SK-N-DZ (cell line): ENCODE measurements at regions not wholly inside any gene's neighbourhood (a gene's known extent, or its start where the extent isn't known, plus 50 kb on each side); places are given as distances from the start of the nearest gene placed in this dataset.

Source experiments
- DNase-seq: peaks from one replicate; pipeline ENCODE4 v3.0.0-alpha.2; 2015; ENCODE audit warnings: low spot score

DNA sequence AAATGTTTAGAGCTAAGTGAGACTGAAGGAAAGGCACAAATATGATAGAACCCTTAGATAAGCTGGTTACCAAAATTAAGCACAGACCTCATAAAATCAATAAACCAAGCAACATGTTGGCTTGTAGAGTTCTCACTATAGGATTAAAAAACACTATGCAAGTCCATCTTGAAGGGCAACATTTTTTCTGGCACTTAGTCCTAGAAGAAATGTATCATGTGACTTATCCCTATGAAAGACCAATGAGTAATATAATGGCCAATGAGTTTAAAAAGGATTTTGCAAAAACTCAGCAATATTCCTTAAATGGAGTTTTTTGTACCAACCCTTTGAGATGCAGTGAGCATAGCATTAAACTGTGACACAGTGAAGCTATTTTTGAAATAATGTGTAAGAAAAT lies 216.3 kb upstream of the ADRA1B start:
- DNase-seq = no peak

- no peak for DNase-seq
These were observed 214.0 kb upstream of the ADRA1B start for GRCh38 chr5:159702301-159702700.

DNA sequence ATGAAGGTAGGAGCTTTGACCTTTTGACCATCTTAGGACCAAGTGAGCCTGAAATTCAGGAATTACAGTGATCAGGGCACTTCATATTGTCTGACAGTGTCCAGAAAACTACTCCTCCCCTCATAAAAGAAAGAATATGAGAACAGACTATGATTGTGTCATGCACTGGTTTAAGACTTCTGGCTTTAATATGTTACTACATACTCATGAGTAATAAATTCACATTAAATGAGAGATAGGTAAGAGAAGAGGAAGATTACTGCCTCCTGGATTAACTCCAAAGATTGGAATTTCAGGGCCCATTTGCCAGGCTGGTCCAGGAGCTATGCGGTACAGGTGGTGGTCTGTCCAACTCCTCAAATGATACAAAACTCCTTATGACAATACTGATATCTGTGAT lies 213.5 kb upstream of the ADRA1B start:
- no peak for DNase-seq

GRCh38 chr5:159704160-159704559 lies 212.1 kb upstream of the ADRA1B start:
- no peak for DNase-seq

- no peak for DNase-seq
These were observed 210.3 kb upstream of the ADRA1B start for GRCh38 chr5:159705948-159706347.

GRCh38 chr5:159708090-159708489 lies 208.2 kb upstream of the ADRA1B start:
- no peak for DNase-seq

DNA sequence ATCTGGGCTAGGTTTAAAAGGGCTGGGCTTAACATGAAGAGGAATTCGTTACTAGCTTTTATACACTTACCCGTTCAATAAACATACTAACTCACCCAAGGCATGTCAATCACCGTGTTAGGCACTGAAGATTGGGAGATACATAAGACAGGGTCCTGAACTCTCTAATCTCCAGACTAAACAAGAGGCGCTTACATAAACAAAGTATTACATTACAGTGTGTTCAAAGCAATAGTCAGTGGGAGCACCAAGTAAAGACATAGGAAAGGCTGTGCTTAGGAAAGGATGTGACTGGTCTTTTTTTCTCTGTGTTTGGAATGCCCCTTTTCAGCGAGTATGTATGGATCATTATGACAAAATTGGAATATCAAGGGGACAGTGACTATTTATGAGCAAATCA lies 203.6 kb upstream of the ADRA1B start:
- DNase-seq = no peak

GRCh38 chr5:159713254-159713653 lies 203.0 kb upstream of the ADRA1B start:
- no peak for DNase-seq

- no peak for DNase-seq
These were observed 202.5 kb upstream of the ADRA1B start for GRCh38 chr5:159713773-159714172.

GRCh38 chr5:159725475-159725874 lies 190.8 kb upstream of the ADRA1B start:
- DNase-seq = no peak

DNA sequence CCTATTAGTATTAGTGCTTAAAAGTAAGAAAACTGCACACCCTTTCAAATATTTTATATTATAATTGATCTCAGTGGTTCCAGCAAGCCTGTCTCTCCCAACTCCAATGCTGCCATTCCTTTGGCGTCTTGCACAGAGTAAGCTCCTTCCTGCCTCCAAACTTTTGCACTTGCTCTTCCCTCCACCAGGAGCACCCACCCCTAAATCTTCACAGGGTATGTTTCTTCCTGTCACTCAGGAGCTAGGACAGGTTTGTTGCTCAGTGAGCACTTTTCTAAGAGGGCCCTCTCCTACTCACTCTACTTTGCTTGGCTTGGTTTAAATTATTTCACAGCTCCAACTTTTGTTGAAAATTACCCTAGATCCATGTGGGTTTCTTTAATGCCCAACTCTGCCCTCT lies 189.1 kb upstream of the ADRA1B start:
- DNase-seq = no peak

DNA sequence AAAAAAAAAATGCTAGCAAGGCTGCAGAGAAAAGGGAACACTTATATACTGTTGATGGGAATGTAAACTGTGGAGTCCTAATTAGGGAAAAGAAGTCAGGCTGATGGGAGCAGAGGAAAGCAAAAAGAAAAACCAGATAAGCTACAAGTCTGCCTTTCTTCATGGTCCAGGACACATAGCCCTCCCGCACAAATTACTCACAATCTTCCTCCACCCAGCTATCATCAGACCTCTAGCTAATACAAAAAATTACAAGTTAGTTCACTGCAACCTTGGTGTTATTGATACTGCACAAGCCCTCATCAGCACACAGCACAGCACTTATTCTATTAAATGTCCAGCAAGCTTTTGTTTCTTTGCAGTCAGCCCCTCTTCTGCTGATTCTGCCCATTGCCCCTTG lies 186.0 kb upstream of the ADRA1B start:
- no peak for DNase-seq

- no peak for DNase-seq
These were observed 184.1 kb upstream of the ADRA1B start for GRCh38 chr5:159732220-159732619.

GRCh38 chr5:159734366-159734765 lies 181.9 kb upstream of the ADRA1B start:
- no peak for DNase-seq

GRCh38 chr5:159735036-159735435 lies 181.2 kb upstream of the ADRA1B start:
- no peak for DNase-seq

- no peak for DNase-seq
These were observed 180.3 kb upstream of the ADRA1B start for GRCh38 chr5:159735749-159736660.

- DNase-seq = no peak
These were observed 179.4 kb upstream of the ADRA1B start for GRCh38 chr5:159736844-159737243.

- DNase-seq = no peak
These were observed 179.0 kb upstream of the ADRA1B start for GRCh38 chr5:159737263-159737662.

DNA sequence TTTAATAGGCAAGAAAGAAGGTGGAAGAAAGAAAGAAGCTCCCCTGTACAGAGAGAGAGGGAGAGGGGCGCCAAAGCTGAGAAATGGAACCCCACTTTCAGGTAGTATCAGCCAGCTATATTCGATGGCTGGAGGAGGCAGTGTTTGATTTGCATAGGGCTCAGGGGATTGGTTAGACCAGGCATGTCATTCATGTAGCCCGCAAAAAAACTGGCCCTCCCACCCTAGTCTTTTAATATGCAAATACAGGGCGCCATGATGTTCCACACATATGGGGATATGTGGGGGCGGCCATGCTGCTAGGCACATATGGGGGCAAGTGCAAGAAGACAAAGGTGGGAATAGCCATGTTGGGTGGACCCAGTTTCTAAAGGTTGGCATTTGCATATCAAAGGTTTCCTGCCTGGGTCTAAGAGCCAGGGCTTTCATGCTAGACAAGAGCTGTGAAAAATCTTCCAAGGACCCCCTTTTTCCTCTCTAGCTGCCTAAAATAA lies 174.4 kb upstream of the ADRA1B start:
- DNase-seq = no peak

DNA sequence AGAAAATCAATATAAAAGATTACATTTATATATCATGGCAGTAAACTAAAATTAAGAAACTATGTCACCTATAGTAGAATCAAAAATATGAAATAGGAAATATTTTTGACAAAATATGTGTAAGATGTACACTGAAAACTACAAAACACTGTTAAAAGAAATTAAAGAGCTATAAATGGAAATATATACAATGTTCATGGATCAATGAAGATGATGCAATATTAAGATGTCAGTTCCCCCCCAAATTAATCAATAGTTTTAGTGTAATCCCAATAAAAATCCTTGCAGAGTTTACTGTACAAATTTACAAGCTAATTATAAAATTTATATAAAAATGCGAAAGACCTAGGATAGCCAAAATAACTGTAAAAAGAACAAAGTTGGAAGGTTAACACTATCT lies 173.0 kb upstream of the ADRA1B start:
- no peak for DNase-seq

DNA sequence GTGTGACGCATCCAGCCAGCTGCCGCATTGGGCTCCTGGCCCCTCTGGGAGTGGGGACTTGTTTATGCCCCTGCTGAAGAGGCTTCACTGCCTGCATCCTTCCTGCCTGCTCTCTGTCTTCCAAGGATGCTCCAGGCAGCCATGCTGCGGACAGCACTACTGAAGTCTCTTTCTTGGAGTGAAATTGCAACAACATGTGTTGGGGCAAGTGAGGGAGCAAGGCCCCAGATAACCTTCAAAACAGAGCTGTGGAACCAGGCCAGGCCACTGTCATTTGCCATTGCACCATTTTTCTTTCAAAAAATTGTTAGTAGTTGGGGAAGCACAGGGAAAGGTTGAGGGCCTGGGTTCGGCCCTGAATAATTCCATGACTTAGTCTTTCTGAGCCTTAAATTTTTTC lies 169.6 kb upstream of the ADRA1B start:
- no peak for DNase-seq

DNA sequence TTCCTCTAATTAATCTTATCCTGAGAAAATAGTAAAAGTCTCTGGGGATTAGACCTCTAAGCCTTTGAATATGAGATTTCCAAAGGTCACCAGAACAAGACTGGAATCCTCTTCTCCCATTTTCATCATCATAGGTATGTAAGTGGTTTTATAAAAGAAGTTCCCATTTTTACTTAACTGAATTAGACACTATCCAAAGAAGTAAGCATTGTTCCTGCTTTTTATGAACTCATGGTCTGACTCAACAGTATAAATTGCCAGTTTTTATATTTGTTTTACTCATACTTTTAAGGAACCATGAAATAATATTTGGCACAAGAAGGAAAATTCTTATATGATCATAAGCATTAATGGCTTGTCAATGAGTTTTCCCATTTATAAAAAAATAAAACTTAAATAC lies 167.1 kb upstream of the ADRA1B start:
- no peak for DNase-seq

- DNase-seq = no peak
These were observed 166.1 kb upstream of the ADRA1B start for GRCh38 chr5:159750226-159750625.

DNA sequence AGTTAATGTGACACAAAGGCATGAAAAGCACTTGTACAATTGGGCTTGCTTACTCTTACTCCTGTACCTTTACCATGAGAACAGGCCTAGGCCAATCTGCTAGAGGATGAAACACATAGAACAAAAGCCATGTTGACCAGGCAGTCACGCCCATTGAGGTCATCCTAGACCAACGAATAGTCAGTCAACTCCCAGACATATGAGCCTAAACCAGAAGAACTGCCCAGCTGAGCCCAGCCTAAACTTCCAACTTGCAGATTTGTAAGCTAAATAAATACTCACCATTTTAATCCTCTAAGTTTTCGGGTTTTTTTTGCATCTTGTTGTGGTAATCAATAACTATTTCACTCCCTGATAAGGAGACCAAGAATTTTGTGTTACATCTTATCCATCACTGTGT lies 164.8 kb upstream of the ADRA1B start:
- DNase-seq = no peak
